ENCODE measurements at regions not wholly inside any gene's neighbourhood (a gene's known extent, or its start where the extent isn't known, plus 50 kb on each side); places are given as distances from the start of the nearest gene placed in this dataset.

- no peak overlapping the region for H2AK5ac ChIP-seq (ENCODE audit: low read length)
- H4K8ac ChIP-seq (ENCODE audit: low read depth, low read length), result no peak overlapping the region
- H3K79me2 ChIP-seq (ENCODE audit: control insufficient read depth, insufficient read depth, low read length, poor library complexity), result no peaks in the 10 kb centered on the region
- WGBS (ENCODE audit: extremely low coverage, insufficient coverage, insufficient read length), result no CpG with 5 or more reads among the region's 5 CpGs
- no peak overlapping the region for H3K4me3 ChIP-seq (ENCODE audit: low read depth, low read length)
- no peak overlapping the region for H2BK120ac ChIP-seq (ENCODE audit: insufficient read depth, low read length, poor library complexity)
- no peak overlapping the region for H2AFZ ChIP-seq (ENCODE audit: insufficient read depth, low read length, poor library complexity)
- no peaks in the 10 kb centered on the region for H3K79me1 ChIP-seq (ENCODE audit: low read length)
- no peaks in the 10 kb centered on the region for H3K27me3 ChIP-seq (ENCODE audit: insufficient read depth, low read length)
- no peak overlapping the region for H3K18ac ChIP-seq (ENCODE audit: low read length)
- no peak for DNase-seq
- H3K9me3 ChIP-seq (ENCODE audit: insufficient read depth, low read depth, low read length), result no peaks in the 10 kb centered on the region
- H3K36me3 ChIP-seq (ENCODE audit: control insufficient read depth in 1 of 2, insufficient read depth in 2 of 2, low read length in 2 of 2), result no peaks in the 10 kb centered on the region
- H3K23ac ChIP-seq (ENCODE audit: low read length), result no peak overlapping the region
- H3K4me2 ChIP-seq (ENCODE audit: low read length), result no peak overlapping the region
- no peak overlapping the region for H2BK5ac ChIP-seq (ENCODE audit: low read depth, low read length, poor library complexity)
- H3K27ac ChIP-seq (ENCODE audit: low read depth, low read length), result no peak overlapping the region
- H3K14ac ChIP-seq (ENCODE audit: low read length), result no peak overlapping the region
- no peak overlapping the region for H3K9ac ChIP-seq (ENCODE audit: low read length)
- H3K4me1 ChIP-seq (ENCODE audit: control insufficient read depth in 1 of 2, insufficient read depth in 2 of 2, low read length in 2 of 2), result no peaks in the 10 kb centered on the region
- no peak overlapping the region for H4K91ac ChIP-seq (ENCODE audit: low read depth, low read length)
- H4K12ac ChIP-seq (ENCODE audit: low read depth, low read length), result no peak overlapping the region
- H2BK12ac ChIP-seq (ENCODE audit: low read length), result no peak overlapping the region
- H3K4ac ChIP-seq (ENCODE audit: low read depth, low read length), result no peak overlapping the region
These were observed 195.6 kb upstream of the PMEPA1 start for GRCh38 chr20:57905448-57905847.

GRCh38 chr20:57904314-57905105, 194.7 kb upstream of the PMEPA1 start:
- H3K79me1 ChIP-seq (ENCODE audit: low read length), result no peaks in the 10 kb centered on the region
- no peak for DNase-seq
- H2BK12ac ChIP-seq (ENCODE audit: low read length), result no peak overlapping the region
- H3K79me2 ChIP-seq (ENCODE audit: control insufficient read depth, insufficient read depth, low read length, poor library complexity), result no peaks in the 10 kb centered on the region
- no peak overlapping the region for H3K4ac ChIP-seq (ENCODE audit: low read depth, low read length)
- no peak overlapping the region for H2BK120ac ChIP-seq (ENCODE audit: insufficient read depth, low read length, poor library complexity)
- no peak overlapping the region for H3K27ac ChIP-seq (ENCODE audit: low read depth, low read length)
- no peaks in the 10 kb centered on the region for H3K27me3 ChIP-seq (ENCODE audit: insufficient read depth, low read length)
- peaks cover 0 to 3% of the 10 kb centered on the region in 2 experiments for H3K4me1 ChIP-seq (ENCODE audit: control insufficient read depth in 1 of 2, insufficient read depth in 2 of 2, low read length in 2 of 2)
- no peak overlapping the region for H3K18ac ChIP-seq (ENCODE audit: low read length)
- no peaks in the 10 kb centered on the region for H3K9me3 ChIP-seq (ENCODE audit: insufficient read depth, low read depth, low read length)
- WGBS (ENCODE audit: extremely low coverage, insufficient coverage, insufficient read length), result no CpG with 5 or more reads among the region's 10 CpGs
- H2BK5ac ChIP-seq (ENCODE audit: low read depth, low read length, poor library complexity), result no peak overlapping the region
- H4K12ac ChIP-seq (ENCODE audit: low read depth, low read length), result no peak overlapping the region
- H4K91ac ChIP-seq (ENCODE audit: low read depth, low read length), result no peak overlapping the region
- H3K9ac ChIP-seq (ENCODE audit: low read length), result no peak overlapping the region
- H2AFZ ChIP-seq (ENCODE audit: insufficient read depth, low read length, poor library complexity), result no peak overlapping the region
- H3K14ac ChIP-seq (ENCODE audit: low read length), result no peak overlapping the region
- no peaks in the 10 kb centered on the region for H3K36me3 ChIP-seq (ENCODE audit: control insufficient read depth in 1 of 2, insufficient read depth in 2 of 2, low read length in 2 of 2)
- H2AK5ac ChIP-seq (ENCODE audit: low read length), result no peak overlapping the region
- H3K23ac ChIP-seq (ENCODE audit: low read length), result no peak overlapping the region
- no peak overlapping the region for H3K4me3 ChIP-seq (ENCODE audit: low read depth, low read length)
- H4K8ac ChIP-seq (ENCODE audit: low read depth, low read length), result no peak overlapping the region
- no peak overlapping the region for H3K4me2 ChIP-seq (ENCODE audit: low read length)

GRCh38 chr20:57902473-57902872, 192.7 kb upstream of the PMEPA1 start:
- no peak overlapping the region for H4K8ac ChIP-seq (ENCODE audit: low read depth, low read length)
- H3K79me1 ChIP-seq (ENCODE audit: low read length), result no peaks in the 10 kb centered on the region
- H3K27ac ChIP-seq (ENCODE audit: low read depth, low read length), result no peak overlapping the region
- H2AK5ac ChIP-seq (ENCODE audit: low read length), result no peak overlapping the region
- H2BK120ac ChIP-seq (ENCODE audit: insufficient read depth, low read length, poor library complexity), result no peak overlapping the region
- DNase-seq, result no peak
- no peaks in the 10 kb centered on the region for H3K9me3 ChIP-seq (ENCODE audit: insufficient read depth, low read depth, low read length)
- no peak overlapping the region for H3K4me2 ChIP-seq (ENCODE audit: low read length)
- no peak overlapping the region for H3K4me3 ChIP-seq (ENCODE audit: low read depth, low read length)
- no peaks in the 10 kb centered on the region for H3K27me3 ChIP-seq (ENCODE audit: insufficient read depth, low read length)
- no peak overlapping the region for H2BK12ac ChIP-seq (ENCODE audit: low read length)
- no peak overlapping the region for H2AFZ ChIP-seq (ENCODE audit: insufficient read depth, low read length, poor library complexity)
- H3K4me1 ChIP-seq (ENCODE audit: control insufficient read depth in 1 of 2, insufficient read depth in 2 of 2, low read length in 2 of 2), result peaks cover 0 to 3% of the 10 kb centered on the region in 2 experiments
- no peak overlapping the region for H3K9ac ChIP-seq (ENCODE audit: low read length)
- no peak overlapping the region for H2BK5ac ChIP-seq (ENCODE audit: low read depth, low read length, poor library complexity)
- no peak overlapping the region for H3K4ac ChIP-seq (ENCODE audit: low read depth, low read length)
- H3K23ac ChIP-seq (ENCODE audit: low read length), result no peak overlapping the region
- no CpG with 5 or more reads among the region's 1 CpG for WGBS (ENCODE audit: extremely low coverage, insufficient coverage, insufficient read length)
- H3K14ac ChIP-seq (ENCODE audit: low read length), result no peak overlapping the region
- H3K79me2 ChIP-seq (ENCODE audit: control insufficient read depth, insufficient read depth, low read length, poor library complexity), result no peaks in the 10 kb centered on the region
- no peak overlapping the region for H3K18ac ChIP-seq (ENCODE audit: low read length)
- H3K36me3 ChIP-seq (ENCODE audit: control insufficient read depth in 1 of 2, insufficient read depth in 2 of 2, low read length in 2 of 2), result no peaks in the 10 kb centered on the region
- H4K12ac ChIP-seq (ENCODE audit: low read depth, low read length), result no peak overlapping the region
- H4K91ac ChIP-seq (ENCODE audit: low read depth, low read length), result no peak overlapping the region

GRCh38 chr20:57901526-57901925, 191.7 kb upstream of the PMEPA1 start:
- H3K36me3 ChIP-seq (ENCODE audit: control insufficient read depth in 1 of 2, insufficient read depth in 2 of 2, low read length in 2 of 2), result no peaks in the 10 kb centered on the region
- no peak overlapping the region for H2AK5ac ChIP-seq (ENCODE audit: low read length)
- no peak overlapping the region for H3K23ac ChIP-seq (ENCODE audit: low read length)
- peaks cover 0 to 3% of the 10 kb centered on the region in 2 experiments for H3K4me1 ChIP-seq (ENCODE audit: control insufficient read depth in 1 of 2, insufficient read depth in 2 of 2, low read length in 2 of 2)
- H3K4me3 ChIP-seq (ENCODE audit: low read depth, low read length), result no peak overlapping the region
- no peaks in the 10 kb centered on the region for H3K79me2 ChIP-seq (ENCODE audit: control insufficient read depth, insufficient read depth, low read length, poor library complexity)
- no peak overlapping the region for H3K18ac ChIP-seq (ENCODE audit: low read length)
- H3K79me1 ChIP-seq (ENCODE audit: low read length), result no peaks in the 10 kb centered on the region
- H4K8ac ChIP-seq (ENCODE audit: low read depth, low read length), result no peak overlapping the region
- no peak overlapping the region for H3K4me2 ChIP-seq (ENCODE audit: low read length)
- no peak overlapping the region for H2BK12ac ChIP-seq (ENCODE audit: low read length)
- no peak overlapping the region for H4K91ac ChIP-seq (ENCODE audit: low read depth, low read length)
- no peak overlapping the region for H4K12ac ChIP-seq (ENCODE audit: low read depth, low read length)
- H3K4ac ChIP-seq (ENCODE audit: low read depth, low read length), result no peak overlapping the region
- H3K14ac ChIP-seq (ENCODE audit: low read length), result no peak overlapping the region
- WGBS (ENCODE audit: extremely low coverage, insufficient coverage, insufficient read length), result no CpG with 5 or more reads among the region's 4 CpGs
- H3K9ac ChIP-seq (ENCODE audit: low read length), result no peak overlapping the region
- H2BK5ac ChIP-seq (ENCODE audit: low read depth, low read length, poor library complexity), result no peak overlapping the region
- no peak overlapping the region for H2BK120ac ChIP-seq (ENCODE audit: insufficient read depth, low read length, poor library complexity)
- no peak overlapping the region for H2AFZ ChIP-seq (ENCODE audit: insufficient read depth, low read length, poor library complexity)
- no peak overlapping the region for H3K27ac ChIP-seq (ENCODE audit: low read depth, low read length)
- no peaks in the 10 kb centered on the region for H3K9me3 ChIP-seq (ENCODE audit: insufficient read depth, low read depth, low read length)
- no peaks in the 10 kb centered on the region for H3K27me3 ChIP-seq (ENCODE audit: insufficient read depth, low read length)
- DNase-seq, result no peak
